CD14-positive monocyte (primary cell): ENCODE measurements at regions not wholly inside any gene's neighbourhood (a gene's known extent, or its start where the extent isn't known, plus 50 kb on each side); places are given as distances from the start of the nearest gene placed in this dataset.

Experiments
- DNase-seq, 3 donors: peaks; one replicate each; pipeline ENCODE4 v3.0.0-alpha.2; 2011 to 2022
- H2AFZ ChIP-seq: 2 replicates; pipeline ENCODE4 v1.6.0; 2012; ENCODE audit warnings: mild to moderate bottlenecking, low read depth, low read length, inconsistent platforms; ENCODE audit not compliant: insufficient read depth, poor library complexity, severe bottlenecking
- H3K27ac ChIP-seq, 2 donors: 1 replicate in 1 of 2; 2 replicates in 1 of 2; pipeline ENCODE4 v1.5.1; 2012 to 2013; ENCODE audit warnings: low read length in 2 of 2, control low read depth in 1 of 2, inconsistent platforms in 1 of 2, low read depth in 1 of 2, mild to moderate bottlenecking in 1 of 2
- H3K27me3 ChIP-seq, 2 donors: one replicate each; pipeline versions ENCODE4 v1.6.0 to v1.6.1; 2011 to 2013; ENCODE audit warnings: low read length in 2 of 2; ENCODE audit not compliant: control insufficient read depth in 2 of 2, insufficient read depth in 2 of 2
- H3K36me3 ChIP-seq, 2 donors: replicated peaks in 1 of 2; 1 replicate in 1 of 2; 2 replicates in 1 of 2; pipeline versions ENCODE4 v1.5.1 to v1.6.1; 2012 to 2013; ENCODE audit warnings: low read length in 2 of 2, control low read depth in 1 of 2, inconsistent platforms in 1 of 2, mild to moderate bottlenecking in 1 of 2; ENCODE audit not compliant: insufficient read depth in 2 of 2, control insufficient read depth in 1 of 2
- H3K4me1 ChIP-seq, 2 donors: 1 replicate in 1 of 2; 2 replicates in 1 of 2; pipeline versions ENCODE4 v1.5.1 to v1.6.1; 2012 to 2013; ENCODE audit warnings: low read length in 2 of 2, control low read depth in 1 of 2, inconsistent platforms in 1 of 2, mild to moderate bottlenecking in 1 of 2, moderate library complexity in 1 of 2; ENCODE audit not compliant: insufficient read depth in 2 of 2, control insufficient read depth in 1 of 2
- H3K4me2 ChIP-seq: replicated peaks from 2 replicates; pipeline ENCODE3; 2012; ENCODE audit warnings: low read length, moderate library complexity, mild to moderate bottlenecking; ENCODE audit not compliant: poor library complexity, severe bottlenecking; ENCODE audit errors: extremely low read depth
- H3K4me3 ChIP-seq, 3 experiments: fragments of 200-600 bp in 1 of 3; sonication (generic) in 1 of 3; replicated peaks in 1 of 3; 1 replicate in 2 of 3; 2 replicates in 1 of 3; pipeline ENCODE4 v1.5.1; 2011 to 2013; ENCODE audit warnings: low read length in 3 of 3, mild to moderate bottlenecking in 3 of 3, control low read depth in 2 of 3, low read depth in 2 of 3, inconsistent platforms in 1 of 3, moderate library complexity in 1 of 3
- H3K79me2 ChIP-seq: 2 replicates; pipeline ENCODE4 v1.6.0; 2012; ENCODE audit warnings: mild to moderate bottlenecking, control low read depth, inconsistent platforms, low read length, moderate library complexity; ENCODE audit not compliant: insufficient read depth
- H3K9ac ChIP-seq: 2 replicates; pipeline ENCODE4 v1.6.0; 2017; ENCODE audit warnings: low read length, mild to moderate bottlenecking; ENCODE audit not compliant: insufficient read depth, poor library complexity, severe bottlenecking
- H3K9me3 ChIP-seq, 2 donors: replicated peaks in 1 of 2; 1 replicate in 1 of 2; 2 replicates in 1 of 2; pipeline versions ENCODE4 v1.5.1 to v1.6.1; 2012 to 2013; ENCODE audit warnings: low read length in 2 of 2, control low read depth in 1 of 2; ENCODE audit not compliant: control insufficient read depth in 1 of 2, insufficient read depth in 1 of 2
- H4K20me1 ChIP-seq: 2 replicates; pipeline ENCODE4 v1.6.0; 2012; ENCODE audit warnings: mild to moderate bottlenecking, low read length, control low read depth, moderate library complexity; ENCODE audit not compliant: insufficient read depth
- H3K27ac Mint-ChIP-seq, 7 donors: one replicate each; pipeline ENCODE4 v1.8.0; 2020; ENCODE audit warnings: mild to moderate bottlenecking in 7 of 7, mixed read lengths in 7 of 7, moderate library complexity in 6 of 7, inconsistent platforms in 2 of 7
- H3K27me3 Mint-ChIP-seq, 3 donors: one replicate each; pipeline ENCODE4 v1.8.0; 2021 to 2022; ENCODE audit warnings: low read depth in 3 of 3, mild to moderate bottlenecking in 3 of 3, mixed read lengths in 3 of 3, moderate library complexity in 3 of 3, inconsistent platforms in 1 of 3
- H3K36me3 Mint-ChIP-seq, 2 donors: one replicate each; pipeline ENCODE4 v1.8.0; 2020; ENCODE audit warnings: mixed read lengths in 2 of 2, inconsistent platforms in 1 of 2, mild to moderate bottlenecking in 1 of 2
- H3K4me1 Mint-ChIP-seq: one replicate; pipeline ENCODE4 v1.8.0; 2020; ENCODE audit warnings: mild to moderate bottlenecking, mixed read lengths
- H3K4me3 Mint-ChIP-seq, 2 donors: one replicate each; pipeline ENCODE4 v1.8.0; 2020; ENCODE audit warnings: mild to moderate bottlenecking in 2 of 2, mixed read lengths in 2 of 2, moderate library complexity in 1 of 2
- H3K9me3 Mint-ChIP-seq, 7 donors: one replicate each; pipeline ENCODE4 v1.8.0; 2020 to 2022; ENCODE audit warnings: mixed read lengths in 7 of 7, mild to moderate bottlenecking in 6 of 7, moderate library complexity in 6 of 7, inconsistent platforms in 2 of 7
- CTCF ChIP-seq: fragments of 200-600 bp; IDR thresholded peaks from one replicate; pipeline ENCODE4 v1.8.0; 2022; ENCODE audit warnings: antibody characterized with exemption, mild to moderate bottlenecking
- WGBS: methylation state at CpG from one replicate; pipeline ENCODE4 v1.1.5; 2013; ENCODE audit warnings: missing lambda C conversion rate; ENCODE audit not compliant: insufficient coverage; 5-methylcytosine and 5-hydroxymethylcytosine counted together
- intact Hi-C, 2 donors: fragments of 100-400 bp; cut with micrococcal nuclease; formaldehyde crosslinking; loops; one replicate each; pipeline versions ENCODE4 v1.15.0 to v1.15.1; 2023

- TF ChIP-seq CTCF, result no peak
Observed at GRCh38 chr13:104309431-104309830, 1243.2 kb upstream of the SLC10A2 start.

GRCh38 chr13:104301171-104301975 is 1235.2 kb upstream of the SLC10A2 start:
- H3K36me3 Mint-ChIP-seq, result no peaks in the 10 kb centered on the region
- no peak overlapping the region for H3K4me3 Mint-ChIP-seq
- no peak overlapping the region for H3K4me3 ChIP-seq
- DNase-seq, result no peak
- H3K27me3 ChIP-seq, result no peaks in the 10 kb centered on the region
- no peak overlapping the region for H3K27ac ChIP-seq
- H3K36me3 ChIP-seq, result no peaks in the 10 kb centered on the region
- intact Hi-C loops, result no loop called here
- no peak for TF ChIP-seq CTCF
- H3K27ac Mint-ChIP-seq, result no peak overlapping the region
- no CpG with 5 or more reads among the region's 4 CpGs for WGBS
- H3K4me2 ChIP-seq, result no peak overlapping the region
- H3K79me2 ChIP-seq, result no peaks in the 10 kb centered on the region
- H2AFZ ChIP-seq, result no peak overlapping the region
- no peak overlapping the region for H3K9ac ChIP-seq
- H3K4me1 ChIP-seq, result no peaks in the 10 kb centered on the region
- H4K20me1 ChIP-seq, result no peaks in the 10 kb centered on the region
- H3K4me1 Mint-ChIP-seq, result no peaks in the 10 kb centered on the region
- H3K9me3 ChIP-seq, result peaks cover 17 to 24% of the 10 kb centered on the region in 2 donors
- no peaks in the 10 kb centered on the region for H3K27me3 Mint-ChIP-seq
- peaks cover 0 to 25% (median 10%) of the 10 kb centered on the region in 7 donors for H3K9me3 Mint-ChIP-seq

More at GRCh38 chr13:104309431-104309830, 1243.2 kb upstream of the SLC10A2 start:
- no peaks in the 10 kb centered on the region for H3K36me3 ChIP-seq
- WGBS, result no CpG with 5 or more reads among the region's 1 CpG
- H3K9me3 Mint-ChIP-seq, result peaks cover 0 to 8% (median 7%) of the 10 kb centered on the region in 7 donors
- H4K20me1 ChIP-seq, result no peaks in the 10 kb centered on the region
- H3K4me2 ChIP-seq, result no peak overlapping the region
- DNase-seq, result no peak
- no peaks in the 10 kb centered on the region for H3K36me3 Mint-ChIP-seq
- H3K27me3 ChIP-seq, result no peaks in the 10 kb centered on the region
- H3K27ac Mint-ChIP-seq, result no peak overlapping the region
- no peak overlapping the region for H2AFZ ChIP-seq
- no peak overlapping the region for H3K9ac ChIP-seq
- intact Hi-C loops, result no loop called here
- no peak overlapping the region for H3K27ac ChIP-seq
- H3K4me3 ChIP-seq, result no peak overlapping the region
- peaks cover 3 to 7% of the 10 kb centered on the region in 2 donors for H3K9me3 ChIP-seq
- H3K27me3 Mint-ChIP-seq, result no peaks in the 10 kb centered on the region
- H3K4me1 ChIP-seq, result no peaks in the 10 kb centered on the region
- H3K4me1 Mint-ChIP-seq, result no peaks in the 10 kb centered on the region
- no peaks in the 10 kb centered on the region for H3K79me2 ChIP-seq
- H3K4me3 Mint-ChIP-seq, result no peak overlapping the region
